IgD-negative memory B cell (primary cell): ENCODE measurements at regions not wholly inside any gene's neighbourhood (a gene's known extent, or its start where the extent isn't known, plus 50 kb on each side); places are given as distances from the start of the nearest gene placed in this dataset.

Experiments used
- H3K27ac Mint-ChIP-seq, 3 donors: one replicate each; pipeline ENCODE4 v1.8.0; 2020 to 2022; ENCODE audit warnings: mild to moderate bottlenecking in 3 of 3, mixed read lengths in 3 of 3, moderate library complexity in 1 of 3
- H3K27me3 Mint-ChIP-seq: one replicate; pipeline ENCODE4 v1.8.0; 2021; ENCODE audit warnings: mixed read lengths
- H3K36me3 Mint-ChIP-seq: one replicate; pipeline ENCODE4 v1.8.0; 2020; ENCODE audit warnings: mild to moderate bottlenecking, mixed read lengths
- H3K4me1 Mint-ChIP-seq, 3 donors: one replicate each; pipeline ENCODE4 v1.8.0; 2020 to 2022; ENCODE audit warnings: mixed read lengths in 3 of 3, mild to moderate bottlenecking in 1 of 3
- H3K4me3 Mint-ChIP-seq, 4 donors: one replicate each; pipeline ENCODE4 v1.8.0; 2020 to 2022; ENCODE audit warnings: mild to moderate bottlenecking in 4 of 4, mixed read lengths in 4 of 4, moderate library complexity in 3 of 4
- H3K9me3 Mint-ChIP-seq, 3 donors: one replicate each; pipeline ENCODE4 v1.8.0; 2020 to 2021; ENCODE audit warnings: mixed read lengths in 3 of 3, mild to moderate bottlenecking in 1 of 3

- Mint-ChIP-seq H3K27me3 (peaks cover 4% of the 10 kb centered on the region), H3K9me3 (no peaks in the 10 kb centered on the region), H3K27ac (no peak overlapping the region), H3K4me3 (no peak overlapping the region), H3K36me3 (peaks cover 4% of the 10 kb centered on the region), H3K4me1 (peaks cover 0 to 3% (median 0%) of the 10 kb centered on the region in 3 donors)
Measured at GRCh38 chr6:164005004-164005711, 590.6 kb downstream of the QKI start.

GRCh38 chr6:164000276-164000675 lies 585.8 kb downstream of the QKI start:
- no peak overlapping the region for H3K27ac Mint-ChIP-seq
- H3K4me3 Mint-ChIP-seq, result no peak overlapping the region
- peaks cover 4% of the 10 kb centered on the region for H3K27me3 Mint-ChIP-seq
- H3K36me3 Mint-ChIP-seq, result peaks cover 4% of the 10 kb centered on the region
- peaks cover 0 to 1% (median 0%) of the 10 kb centered on the region in 3 donors for H3K4me1 Mint-ChIP-seq
- no peaks in the 10 kb centered on the region for H3K9me3 Mint-ChIP-seq

GRCh38 chr6:163999475-164000125 lies 585.1 kb downstream of the QKI start:
- no peaks in the 10 kb centered on the region for H3K4me1 Mint-ChIP-seq

GRCh38 chr6:163998496-163998895 lies 584.0 kb downstream of the QKI start:
- no peak overlapping the region for H3K27ac Mint-ChIP-seq
- H3K36me3 Mint-ChIP-seq, result peaks cover 4% of the 10 kb centered on the region
- no peaks in the 10 kb centered on the region for H3K4me1 Mint-ChIP-seq

More at GRCh38 chr6:163999475-164000125, 585.1 kb downstream of the QKI start:
- Mint-ChIP-seq H3K27ac (no peak overlapping the region), H3K36me3 (peaks cover 4% of the 10 kb centered on the region), H3K27me3 (peaks cover 4% of the 10 kb centered on the region), H3K9me3 (no peaks in the 10 kb centered on the region), H3K4me3 (no peak overlapping the region)

GRCh38 chr6:163996491-163996890 lies 582.0 kb downstream of the QKI start:
- Mint-ChIP-seq H3K36me3 (peaks cover 2% of the 10 kb centered on the region), H3K9me3 (no peaks in the 10 kb centered on the region), H3K4me1 (no peaks in the 10 kb centered on the region), H3K27ac (no peak overlapping the region), H3K27me3 (no peaks in the 10 kb centered on the region), H3K4me3 (no peak overlapping the region)

More at GRCh38 chr6:163998496-163998895, 584.0 kb downstream of the QKI start:
- no peaks in the 10 kb centered on the region for H3K9me3 Mint-ChIP-seq
- no peaks in the 10 kb centered on the region for H3K27me3 Mint-ChIP-seq
- H3K4me3 Mint-ChIP-seq, result no peak overlapping the region

- peaks cover 4% of the 10 kb centered on the region for H3K27me3 Mint-ChIP-seq
- no peaks in the 10 kb centered on the region for H3K36me3 Mint-ChIP-seq
- no peak overlapping the region for H3K27ac Mint-ChIP-seq
- no peaks in the 10 kb centered on the region for H3K9me3 Mint-ChIP-seq
- H3K4me3 Mint-ChIP-seq, result no peak overlapping the region
- H3K4me1 Mint-ChIP-seq, result no peaks in the 10 kb centered on the region
Measured at GRCh38 chr6:163994566-163994965, 580.0 kb downstream of the QKI start.

GRCh38 chr6:163992701-163993100 lies 578.2 kb downstream of the QKI start:
- no peaks in the 10 kb centered on the region for H3K36me3 Mint-ChIP-seq
- H3K4me1 Mint-ChIP-seq, result peaks cover 0 to 5% (median 2%) of the 10 kb centered on the region in 3 donors
- no peak overlapping the region for H3K4me3 Mint-ChIP-seq
- H3K27me3 Mint-ChIP-seq, result peaks cover 4% of the 10 kb centered on the region
- H3K9me3 Mint-ChIP-seq, result no peaks in the 10 kb centered on the region
- no peak overlapping the region for H3K27ac Mint-ChIP-seq

- Mint-ChIP-seq H3K36me3 (no peaks in the 10 kb centered on the region), H3K9me3 (no peaks in the 10 kb centered on the region), H3K27me3 (peaks cover 4% of the 10 kb centered on the region), H3K4me1 (peaks cover 0 to 5% (median 2%) of the 10 kb centered on the region in 3 donors), H3K27ac (no peak overlapping the region), H3K4me3 (no peak overlapping the region)
Measured at GRCh38 chr6:163992056-163992455, 577.5 kb downstream of the QKI start.

- peaks cover 4% of the 10 kb centered on the region for H3K27me3 Mint-ChIP-seq
- H3K27ac Mint-ChIP-seq, result no peak overlapping the region
- H3K9me3 Mint-ChIP-seq, result no peaks in the 10 kb centered on the region
- H3K36me3 Mint-ChIP-seq, result no peaks in the 10 kb centered on the region
- no peak overlapping the region for H3K4me3 Mint-ChIP-seq
- H3K4me1 Mint-ChIP-seq, result peaks cover 0 to 5% (median 2%) of the 10 kb centered on the region in 3 donors
Measured at GRCh38 chr6:163991321-163991720, 576.8 kb downstream of the QKI start.

GRCh38 chr6:163986313-163986712 lies 571.8 kb downstream of the QKI start:
- peak overlapping the region in 2 of 3 donors; percentile 35 to 44 for H3K27ac Mint-ChIP-seq
- no peaks in the 10 kb centered on the region for H3K36me3 Mint-ChIP-seq
- no peak overlapping the region for H3K4me3 Mint-ChIP-seq
- peaks cover 4% of the 10 kb centered on the region for H3K27me3 Mint-ChIP-seq
- H3K9me3 Mint-ChIP-seq, result no peaks in the 10 kb centered on the region
- H3K4me1 Mint-ChIP-seq, result peaks cover 13 to 17% (median 16%) of the 10 kb centered on the region in 3 donors

GRCh38 chr6:163985710-163986109 lies 571.2 kb downstream of the QKI start:
- Mint-ChIP-seq H3K4me3 (no peak overlapping the region), H3K27ac (no peak overlapping the region), H3K9me3 (no peaks in the 10 kb centered on the region)

GRCh38 chr6:163985040-163985439 lies 570.5 kb downstream of the QKI start:
- peaks cover 13 to 21% (median 16%) of the 10 kb centered on the region in 3 donors for H3K4me1 Mint-ChIP-seq
- H3K36me3 Mint-ChIP-seq, result no peaks in the 10 kb centered on the region
- H3K4me3 Mint-ChIP-seq, result peak overlapping the region in 1 of 4 donors; percentile 65
- H3K9me3 Mint-ChIP-seq, result no peaks in the 10 kb centered on the region
- peak overlapping the region in 1 of 3 donors; percentile 3 for H3K27ac Mint-ChIP-seq
- H3K27me3 Mint-ChIP-seq, result peaks cover 5% of the 10 kb centered on the region

More at GRCh38 chr6:163985710-163986109, 571.2 kb downstream of the QKI start:
- H3K27me3 Mint-ChIP-seq, result peaks cover 4% of the 10 kb centered on the region
- H3K36me3 Mint-ChIP-seq, result no peaks in the 10 kb centered on the region
- H3K4me1 Mint-ChIP-seq, result peaks cover 13 to 17% (median 16%) of the 10 kb centered on the region in 3 donors

- Mint-ChIP-seq H3K9me3 (no peaks in the 10 kb centered on the region), H3K4me3 (peak overlapping the region in 2 of 4 donors; percentile 17 to 65)
Measured at GRCh38 chr6:163984124-163984936, 569.8 kb downstream of the QKI start.

GRCh38 chr6:163983679-163984078 lies 569.2 kb downstream of the QKI start:
- H3K27ac Mint-ChIP-seq, result no peak overlapping the region
- no peaks in the 10 kb centered on the region for H3K36me3 Mint-ChIP-seq
- H3K9me3 Mint-ChIP-seq, result no peaks in the 10 kb centered on the region
- H3K4me3 Mint-ChIP-seq, result no peak overlapping the region
- H3K4me1 Mint-ChIP-seq, result peaks cover 13 to 20% (median 16%) of the 10 kb centered on the region in 3 donors
- peaks cover 5% of the 10 kb centered on the region for H3K27me3 Mint-ChIP-seq

More at GRCh38 chr6:163984124-163984936, 569.8 kb downstream of the QKI start:
- Mint-ChIP-seq H3K36me3 (no peaks in the 10 kb centered on the region), H3K4me1 (peaks cover 13 to 22% (median 16%) of the 10 kb centered on the region in 3 donors), H3K27ac (peak overlapping the region in 2 of 3 donors; percentile 3 to 26), H3K27me3 (peaks cover 5% of the 10 kb centered on the region)

GRCh38 chr6:163974322-163974721 lies 559.8 kb downstream of the QKI start:
- Mint-ChIP-seq H3K4me1 (no peaks in the 10 kb centered on the region), H3K27me3 (peaks cover 6% of the 10 kb centered on the region), H3K27ac (no peak overlapping the region), H3K4me3 (no peak overlapping the region), H3K36me3 (no peaks in the 10 kb centered on the region), H3K9me3 (no peaks in the 10 kb centered on the region)
